GM18505 (cell line): ENCODE measurements at regions not wholly inside any gene's neighbourhood (a gene's known extent, or its start where the extent isn't known, plus 50 kb on each side); places are given as distances from the start of the nearest gene placed in this dataset.

Source experiments
- ATAC-seq: cut with Tn5 transposase; IDR thresholded peaks from one replicate; pipeline ENCODE4 v1.9.1; 2021; ENCODE audit not compliant: unreplicated experiment
- POLR2A ChIP-seq: IDR thresholded peaks from 4 replicates; pipeline ENCODE4 v1.6.1; 2011; ENCODE audit warnings: borderline replicate concordance; ENCODE audit not compliant: insufficient read depth, insufficient read length; ENCODE audit errors: extremely low read depth

DNA sequence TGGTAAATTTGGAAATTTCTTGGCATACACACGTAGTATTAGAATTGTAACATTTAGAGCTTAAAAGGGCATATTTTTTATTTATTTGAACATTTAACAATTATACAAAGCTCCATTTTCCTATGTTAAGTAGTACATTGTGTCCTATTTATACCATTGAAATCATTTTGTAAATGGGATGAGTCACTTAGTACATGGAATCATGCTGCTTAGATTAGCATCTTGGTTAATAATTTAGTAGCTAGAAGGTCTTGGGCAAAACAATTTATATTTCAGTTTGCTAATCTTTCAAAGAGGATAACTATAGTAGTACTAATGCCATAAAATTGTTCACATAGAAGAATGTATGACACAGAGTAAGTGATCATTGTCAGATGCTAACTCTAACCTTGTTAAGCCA is 450.1 kb upstream of the LUZP2 start:
- no peak for ATAC-seq
- TF ChIP-seq POLR2A = no peak

DNA sequence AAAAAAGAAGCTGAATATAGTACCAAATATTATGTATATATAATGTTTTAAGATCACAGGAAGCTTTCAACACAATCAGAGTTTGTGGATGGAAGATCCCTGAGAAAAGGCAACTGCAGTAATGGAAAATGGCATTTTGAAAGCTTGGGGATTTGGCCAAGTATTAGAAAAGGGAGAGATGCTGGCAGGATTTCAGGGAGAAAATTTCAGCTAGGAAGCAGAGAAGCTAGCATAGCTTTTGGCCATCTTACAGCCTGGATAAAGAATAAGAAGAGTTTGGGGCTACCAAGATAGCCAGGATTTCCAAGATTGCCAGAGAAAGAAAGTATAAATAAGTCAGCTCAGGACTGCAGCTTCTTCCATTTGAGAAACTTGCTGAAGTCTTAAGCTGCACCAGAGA is 440.8 kb upstream of the LUZP2 start:
- TF ChIP-seq POLR2A = no peak
- ATAC-seq = no peak

DNA sequence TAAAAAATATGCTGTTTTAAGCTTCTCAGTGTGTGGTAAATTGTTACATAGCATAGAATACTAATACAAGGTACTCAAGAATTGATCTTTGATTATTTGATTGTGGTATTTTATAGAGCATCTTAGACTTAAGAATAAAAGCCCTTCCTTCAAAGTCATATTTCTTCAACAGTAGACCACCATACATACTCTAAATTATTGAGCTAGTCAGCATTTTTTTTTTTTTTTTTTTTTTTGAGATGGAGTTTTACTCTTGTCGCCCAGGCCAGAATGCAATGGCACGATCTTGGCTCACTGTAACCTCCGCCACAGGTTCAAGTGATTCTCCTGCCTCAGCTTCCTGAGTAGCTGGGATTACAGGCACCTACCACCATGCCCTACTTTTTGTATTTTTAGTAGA is 436.7 kb upstream of the LUZP2 start:
- ATAC-seq = no peak
- TF ChIP-seq POLR2A = no peak

DNA sequence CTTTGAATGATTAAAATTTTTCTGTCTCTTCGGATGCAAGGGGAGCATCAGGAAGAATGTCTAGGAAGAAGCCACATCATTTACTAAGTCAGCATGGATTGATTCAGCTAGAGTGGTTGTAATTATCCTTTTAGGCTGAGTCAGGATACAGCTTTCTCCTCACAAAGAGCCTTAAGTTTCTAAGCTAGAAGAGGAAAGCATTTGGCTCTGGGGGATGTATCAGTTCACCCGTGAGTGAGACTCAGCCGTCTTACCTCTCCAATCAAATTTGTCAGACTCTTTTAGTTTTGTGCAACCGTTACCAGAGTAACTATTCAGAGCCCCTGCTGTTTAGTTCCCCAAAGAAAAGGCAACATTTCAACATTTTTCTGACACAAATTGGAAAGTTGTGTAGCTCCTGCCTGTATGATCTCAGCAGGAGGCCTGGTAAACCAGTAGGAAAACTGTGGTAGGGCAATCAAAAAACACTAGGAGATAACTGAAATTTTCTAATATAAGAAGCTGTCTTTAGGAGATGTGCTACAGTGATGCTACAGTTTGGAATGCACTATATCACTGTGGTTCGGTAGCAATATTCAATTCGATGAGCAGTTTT is 432.4 kb upstream of the LUZP2 start:
- no peak for ATAC-seq
- no peak for TF ChIP-seq POLR2A

DNA sequence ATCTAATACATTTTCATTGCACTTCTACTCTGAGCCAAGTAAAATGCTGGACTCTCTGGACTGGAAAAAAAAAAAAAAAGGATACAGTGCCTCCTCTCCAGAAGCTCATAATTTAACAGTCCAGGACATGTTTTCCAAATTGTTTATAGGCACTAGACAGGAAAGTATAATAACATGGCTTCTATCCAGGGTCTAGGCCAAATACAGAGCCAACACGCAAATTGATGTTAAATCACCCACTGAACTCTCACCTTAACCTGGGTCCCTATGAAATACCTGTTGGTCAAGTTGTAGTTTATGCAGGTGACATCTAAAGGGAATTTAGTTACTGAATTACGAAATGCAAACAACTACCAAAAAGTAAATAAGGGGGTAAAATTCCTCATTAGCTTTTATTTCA is 428.7 kb upstream of the LUZP2 start:
- no peak for ATAC-seq
- TF ChIP-seq POLR2A = no peak

DNA sequence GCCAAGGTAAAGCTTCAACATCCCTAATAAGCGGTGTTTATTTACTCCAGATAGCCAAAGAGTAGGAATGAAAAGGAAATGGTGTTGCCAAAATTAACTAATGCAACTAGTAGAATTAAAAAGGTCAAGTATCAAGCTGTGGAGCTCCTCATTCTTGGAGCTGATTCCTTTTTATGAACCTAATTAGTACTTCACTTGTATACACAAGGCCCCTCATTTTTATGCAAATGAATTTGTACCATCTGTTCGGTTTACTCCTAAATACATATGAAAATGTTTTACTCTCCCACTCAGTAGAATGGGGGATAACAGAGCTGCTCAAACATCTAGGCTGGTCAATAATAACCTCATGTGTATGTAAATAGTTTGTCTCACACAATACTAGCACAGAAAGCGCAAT is 426.4 kb upstream of the LUZP2 start:
- ATAC-seq = no peak

DNA sequence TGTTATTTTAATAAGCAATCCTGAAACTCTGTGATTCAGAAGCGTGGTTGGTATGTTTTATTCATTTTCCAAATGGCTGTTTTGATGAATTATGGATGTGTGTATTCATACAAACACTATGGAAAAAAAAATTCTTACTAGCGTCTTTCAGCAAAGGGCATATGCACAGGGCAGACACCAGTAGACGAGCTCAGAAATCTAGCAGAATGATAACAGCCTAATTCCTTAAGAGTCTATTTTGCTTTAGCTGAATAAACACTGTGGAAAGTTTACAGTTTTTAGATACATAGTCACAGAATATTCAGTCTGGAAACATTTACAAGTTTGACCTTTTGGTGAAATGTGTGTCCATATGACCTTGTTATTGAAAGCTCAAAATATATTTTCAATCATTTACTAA is 418.8 kb upstream of the LUZP2 start:
- ATAC-seq = no peak
- TF ChIP-seq POLR2A = no peak

More for the DNA sequence above, 426.4 kb upstream of the LUZP2 start:
- no peak for TF ChIP-seq POLR2A

DNA sequence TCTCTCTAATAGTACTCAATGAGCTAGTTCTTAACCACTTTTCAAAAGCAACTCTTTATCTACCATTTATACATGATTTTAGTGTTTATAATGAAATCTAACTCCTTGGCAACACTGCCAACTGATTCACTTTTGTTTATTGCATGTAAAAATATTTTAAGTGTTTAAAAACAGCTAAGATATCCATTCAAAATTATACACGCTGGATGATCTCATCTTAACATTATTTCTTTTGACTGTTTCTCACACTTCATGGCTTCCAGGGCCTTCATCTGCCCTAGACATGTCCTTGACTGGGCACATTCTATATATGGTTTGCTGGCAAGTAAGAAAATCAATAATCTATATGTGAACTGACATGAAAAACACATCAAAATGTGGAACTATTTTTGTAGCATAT is 414.6 kb upstream of the LUZP2 start:
- ATAC-seq = no peak
- no peak for TF ChIP-seq POLR2A

DNA sequence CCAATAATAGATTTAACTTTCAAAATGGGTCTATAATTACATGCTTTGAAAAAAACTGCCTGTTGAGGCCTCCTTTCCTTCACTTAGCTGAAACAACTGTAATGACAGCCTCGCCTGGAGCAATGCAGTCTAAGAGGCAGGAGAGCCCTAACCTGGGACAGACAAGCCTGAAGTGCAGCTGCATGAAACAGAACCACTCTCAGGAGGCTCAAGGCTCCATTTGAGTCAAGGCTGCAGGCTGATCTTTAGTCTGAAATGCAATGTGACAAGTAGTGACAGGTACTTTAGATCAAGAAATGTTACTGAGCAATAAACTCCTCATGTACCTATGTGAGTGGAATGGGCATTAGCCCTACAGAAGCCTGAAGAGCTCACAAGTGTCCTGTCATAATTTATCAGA is 414.0 kb upstream of the LUZP2 start:
- TF ChIP-seq POLR2A = no peak
- no peak for ATAC-seq

DNA sequence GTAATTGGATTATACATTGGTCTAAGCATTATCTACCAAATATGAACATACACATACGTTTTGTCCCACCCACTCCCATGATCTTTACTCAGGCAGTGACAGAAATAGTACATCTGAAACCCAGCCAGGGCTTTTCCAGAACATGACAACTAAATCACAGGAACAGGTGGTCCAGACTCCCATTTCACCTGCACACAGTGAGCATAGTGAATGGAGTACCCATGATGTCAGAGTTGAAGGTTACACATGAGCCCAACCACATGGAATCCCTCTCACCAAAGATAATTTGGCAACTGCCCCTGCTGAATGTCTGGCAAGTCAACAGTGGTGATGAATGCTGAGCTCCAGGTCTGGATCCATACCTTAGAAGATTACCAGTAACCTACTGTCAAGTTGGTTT is 411.9 kb upstream of the LUZP2 start:
- no peak for ATAC-seq

DNA sequence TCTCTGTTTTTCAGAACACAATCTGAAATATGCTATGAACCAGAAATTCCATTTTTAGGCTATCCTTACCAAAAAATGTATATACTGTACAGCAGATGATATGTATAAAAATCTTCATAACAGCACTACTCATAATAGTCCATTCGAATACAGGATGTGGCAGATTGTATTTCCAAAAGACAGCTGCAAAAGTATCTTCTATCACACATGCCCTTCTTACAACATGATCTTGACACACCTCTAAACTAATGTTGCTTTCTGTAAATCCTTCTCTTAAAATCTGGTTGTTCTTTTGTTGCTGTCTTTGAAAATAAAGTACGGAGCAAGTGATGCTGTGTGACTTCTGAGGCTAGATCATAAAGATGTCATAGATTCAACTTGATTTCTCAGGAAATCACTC is 409.9 kb upstream of the LUZP2 start:
- ATAC-seq = no peak
- no peak for TF ChIP-seq POLR2A

More for the DNA sequence above, 411.9 kb upstream of the LUZP2 start:
- no peak for TF ChIP-seq POLR2A

DNA sequence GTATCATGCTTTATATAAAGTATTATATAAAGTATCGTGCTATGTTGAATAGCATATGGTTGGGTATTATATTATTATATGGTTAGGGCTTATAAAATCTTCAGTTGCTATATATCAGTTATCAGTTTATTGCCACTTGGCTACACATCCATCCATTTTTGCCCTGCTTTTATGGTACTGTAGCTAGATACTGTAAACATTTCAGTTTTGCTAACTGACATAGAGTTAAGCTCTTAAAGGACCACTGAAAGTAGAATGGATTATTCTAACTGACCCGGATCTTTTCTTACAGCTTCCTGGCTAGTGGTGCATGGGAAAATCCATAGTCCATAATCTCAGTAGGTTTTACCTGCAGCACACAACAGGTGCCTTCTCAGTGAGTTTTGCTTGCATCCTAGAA is 405.3 kb upstream of the LUZP2 start:
- ATAC-seq = no peak
- TF ChIP-seq POLR2A = no peak

DNA sequence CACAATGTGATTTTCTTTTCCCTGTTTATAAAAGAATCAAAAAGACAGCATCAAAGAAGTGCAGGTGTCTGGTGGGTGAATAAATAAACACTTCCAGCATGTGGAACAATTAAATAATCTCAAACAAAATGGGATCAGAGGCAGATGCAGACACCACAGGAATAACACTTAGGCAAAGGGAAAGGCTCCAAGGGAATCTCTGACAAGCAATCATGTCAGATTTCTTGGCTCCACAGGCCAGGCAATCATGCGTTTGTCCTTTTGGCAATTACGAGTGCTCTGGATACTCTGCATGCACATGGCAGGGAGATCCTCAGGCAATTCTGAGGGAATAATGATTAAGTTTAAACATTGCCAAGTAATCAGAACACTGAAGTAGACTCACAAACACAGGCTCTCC is 403.5 kb upstream of the LUZP2 start:
- no peak for ATAC-seq
- no peak for TF ChIP-seq POLR2A

DNA sequence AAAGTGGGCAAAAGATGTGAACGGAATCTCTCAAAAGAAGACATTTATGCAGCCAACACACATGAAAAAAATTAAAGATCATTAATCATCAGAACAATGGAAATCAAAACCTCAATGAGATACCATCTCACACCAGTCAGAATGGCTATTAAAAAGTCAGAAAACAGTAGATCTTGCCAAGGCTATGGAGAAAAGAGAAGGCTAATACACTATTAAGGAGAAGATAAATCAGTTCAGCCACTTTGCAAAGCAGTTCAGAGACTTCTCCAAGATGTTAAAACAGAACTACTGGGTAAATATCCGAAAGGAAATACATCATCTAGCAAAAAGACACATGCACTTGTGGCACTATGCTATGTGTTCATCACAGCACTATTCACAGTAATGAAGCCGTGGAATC is 388.2 kb upstream of the LUZP2 start:
- no peak for ATAC-seq
- TF ChIP-seq POLR2A = no peak

DNA sequence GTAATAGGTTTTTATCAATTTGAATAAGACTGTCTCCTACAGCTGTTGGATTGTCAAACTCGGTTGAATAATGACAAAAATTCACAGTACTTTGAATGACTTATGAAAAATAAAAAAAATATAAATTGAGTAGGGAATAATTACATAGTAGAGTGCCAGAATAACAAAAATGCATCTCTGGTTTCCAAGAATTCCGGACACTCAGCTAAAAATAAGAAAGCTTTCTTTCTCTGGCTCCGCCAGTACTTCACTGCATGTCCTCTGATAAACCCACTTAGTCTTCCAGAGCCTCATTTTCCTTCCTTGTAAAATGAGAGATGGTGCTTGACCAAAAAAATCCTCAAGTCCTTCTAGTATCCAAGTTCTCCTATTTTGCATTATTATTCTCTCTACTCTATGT is 374.6 kb upstream of the LUZP2 start:
- TF ChIP-seq POLR2A = no peak

More for the DNA sequence above, 374.6 kb upstream of the LUZP2 start:
- ATAC-seq = no peak
